Hepatocyte (in vitro differentiated cells): ENCODE measurements at regions not wholly inside any gene's neighbourhood (a gene's known extent, or its start where the extent isn't known, plus 50 kb on each side); places are given as distances from the start of the nearest gene placed in this dataset.

Experiments
- EZH2phosphoT487 ChIP-seq: fragments of 200-600 bp; sonication (generic); IDR thresholded peaks from one replicate; pipeline ENCODE4 v1.6.1; 2018; ENCODE audit warnings: antibody characterized with exemption, mild to moderate bottlenecking, low read depth, moderate library complexity; ENCODE audit not compliant: unreplicated experiment, severe bottlenecking
- TF ChIP-seq, protein P1 (sequence below): fragments of 200-600 bp; sonication (generic); IDR thresholded peaks from 2 replicates; pipeline ENCODE4 v1.5.1; 2016; ENCODE audit warnings: antibody characterized with exemption, mild to moderate bottlenecking; ENCODE audit not compliant: poor library complexity

DNA sequence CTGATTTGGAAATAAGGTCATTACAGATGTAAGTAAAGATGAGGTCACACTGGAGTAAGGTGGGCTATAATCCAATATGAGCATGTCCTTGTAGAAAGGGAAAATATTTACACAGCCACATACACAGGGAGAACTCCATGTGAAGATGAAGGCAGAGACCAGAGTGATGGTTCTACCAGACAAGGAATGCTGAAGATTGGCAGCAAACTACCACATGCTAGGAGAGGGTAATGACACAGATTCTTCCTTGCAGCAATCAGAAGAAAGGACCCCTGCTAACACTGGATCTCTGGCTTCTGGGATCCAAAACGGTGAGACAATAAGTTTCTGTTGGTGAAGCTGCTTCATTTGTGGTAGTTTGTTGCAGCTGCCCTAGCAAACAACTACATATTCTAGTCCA, 56.0 kb upstream of the SPTSSB start:
- TF ChIP-seq, protein P1, sequence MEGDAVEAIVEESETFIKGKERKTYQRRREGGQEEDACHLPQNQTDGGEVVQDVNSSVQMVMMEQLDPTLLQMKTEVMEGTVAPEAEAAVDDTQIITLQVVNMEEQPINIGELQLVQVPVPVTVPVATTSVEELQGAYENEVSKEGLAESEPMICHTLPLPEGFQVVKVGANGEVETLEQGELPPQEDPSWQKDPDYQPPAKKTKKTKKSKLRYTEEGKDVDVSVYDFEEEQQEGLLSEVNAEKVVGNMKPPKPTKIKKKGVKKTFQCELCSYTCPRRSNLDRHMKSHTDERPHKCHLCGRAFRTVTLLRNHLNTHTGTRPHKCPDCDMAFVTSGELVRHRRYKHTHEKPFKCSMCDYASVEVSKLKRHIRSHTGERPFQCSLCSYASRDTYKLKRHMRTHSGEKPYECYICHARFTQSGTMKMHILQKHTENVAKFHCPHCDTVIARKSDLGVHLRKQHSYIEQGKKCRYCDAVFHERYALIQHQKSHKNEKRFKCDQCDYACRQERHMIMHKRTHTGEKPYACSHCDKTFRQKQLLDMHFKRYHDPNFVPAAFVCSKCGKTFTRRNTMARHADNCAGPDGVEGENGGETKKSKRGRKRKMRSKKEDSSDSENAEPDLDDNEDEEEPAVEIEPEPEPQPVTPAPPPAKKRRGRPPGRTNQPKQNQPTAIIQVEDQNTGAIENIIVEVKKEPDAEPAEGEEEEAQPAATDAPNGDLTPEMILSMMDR, result no peak
- no peak for TF ChIP-seq EZH2phosphoT487
